Kidney epithelial cell (primary cell): ENCODE measurements at regions not wholly inside any gene's neighbourhood (a gene's known extent, or its start where the extent isn't known, plus 50 kb on each side); places are given as distances from the start of the nearest gene placed in this dataset.

ENCODE experiments used
- DNase-seq: peaks from one replicate; pipeline ENCODE4 v3.0.0-alpha.2; 2010; ENCODE audit warnings: low read depth
- H3K27me3 ChIP-seq: 2 replicates; pipeline ENCODE4 v1.6.0; 2011; ENCODE audit warnings: low read length; ENCODE audit not compliant: control insufficient read depth, insufficient read depth
- H3K36me3 ChIP-seq: 2 replicates; pipeline ENCODE4 v1.5.1; 2011; ENCODE audit warnings: low read length; ENCODE audit not compliant: control insufficient read depth, insufficient read depth
- H3K4me3 ChIP-seq: 2 replicates; pipeline ENCODE4 v1.5.1; 2011; ENCODE audit warnings: low read depth, mild to moderate bottlenecking, control low read depth, low read length
- CTCF ChIP-seq: IDR thresholded peaks from 2 replicates; pipeline ENCODE4 v1.5.1; 2011; ENCODE audit warnings: mild to moderate bottlenecking, moderate library complexity, low read length, control low read depth, inconsistent platforms; ENCODE audit not compliant: insufficient read depth, poor library complexity, severe bottlenecking

- no peak for TF ChIP-seq CTCF
- no peaks in the 10 kb centered on the region for H3K36me3 ChIP-seq
- DNase-seq: no peak
- H3K27me3 ChIP-seq: no peaks in the 10 kb centered on the region
- no peak overlapping the region for H3K4me3 ChIP-seq
Observed at GRCh38 chr1:221239792-221240191, 360.5 kb downstream of the HLX start.

GRCh38 chr1:221240690-221241089 lies 361.4 kb downstream of the HLX start:
- DNase-seq: no peak
- TF ChIP-seq CTCF: no peak
- Histone ChIP-seq H3K36me3 (no peaks in the 10 kb centered on the region), H3K27me3 (no peaks in the 10 kb centered on the region), H3K4me3 (no peak overlapping the region)

GRCh38 chr1:221241157-221241556 lies 361.9 kb downstream of the HLX start:
- no peak for DNase-seq
- Histone ChIP-seq H3K4me3 (no peak overlapping the region), H3K36me3 (no peaks in the 10 kb centered on the region), H3K27me3 (no peaks in the 10 kb centered on the region)
- no peak for TF ChIP-seq CTCF

- Histone ChIP-seq H3K4me3 (no peak overlapping the region), H3K27me3 (no peaks in the 10 kb centered on the region), H3K36me3 (no peaks in the 10 kb centered on the region)
- no peak for TF ChIP-seq CTCF
- DNase-seq: no peak
Observed at GRCh38 chr1:221241592-221241991, 362.3 kb downstream of the HLX start.

- no peak for DNase-seq
- no peaks in the 10 kb centered on the region for H3K36me3 ChIP-seq
- no peak for TF ChIP-seq CTCF
Observed at GRCh38 chr1:221246067-221246466, 366.8 kb downstream of the HLX start.

GRCh38 chr1:221246628-221247415 lies 367.6 kb downstream of the HLX start:
- no peaks in the 10 kb centered on the region for H3K27me3 ChIP-seq
- no peaks in the 10 kb centered on the region for H3K36me3 ChIP-seq
- no peak overlapping the region for H3K4me3 ChIP-seq
- no peak for TF ChIP-seq CTCF
- no peak for DNase-seq

More at GRCh38 chr1:221246067-221246466, 366.8 kb downstream of the HLX start:
- Histone ChIP-seq H3K27me3 (no peaks in the 10 kb centered on the region), H3K4me3 (no peak overlapping the region)
